ENCODE measurements at regions not wholly inside any gene's neighbourhood (a gene's known extent, or its start where the extent isn't known, plus 50 kb on each side); places are given as distances from the start of the nearest gene placed in this dataset.

DNA sequence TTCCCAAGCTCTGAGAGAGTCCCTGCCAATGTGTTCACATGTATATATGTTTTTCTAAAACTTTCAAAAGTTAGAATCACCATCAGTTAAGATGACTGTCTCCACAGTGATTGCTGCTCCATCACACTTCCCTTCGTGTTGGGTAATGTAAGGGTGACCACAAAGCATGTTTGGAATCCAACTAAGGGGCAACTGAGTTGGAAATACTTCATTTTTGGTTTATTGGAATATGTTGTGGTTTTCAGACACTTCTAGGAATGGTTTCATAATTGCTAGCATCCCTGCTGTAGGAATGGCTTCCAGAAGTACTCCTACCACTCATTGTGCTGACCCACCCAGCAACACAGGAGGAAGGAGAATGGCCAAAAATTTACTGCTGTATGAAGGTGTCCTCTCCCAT, 212.5 kb upstream of the GULP1 start:
- TF ChIP-seq, protein P1, sequence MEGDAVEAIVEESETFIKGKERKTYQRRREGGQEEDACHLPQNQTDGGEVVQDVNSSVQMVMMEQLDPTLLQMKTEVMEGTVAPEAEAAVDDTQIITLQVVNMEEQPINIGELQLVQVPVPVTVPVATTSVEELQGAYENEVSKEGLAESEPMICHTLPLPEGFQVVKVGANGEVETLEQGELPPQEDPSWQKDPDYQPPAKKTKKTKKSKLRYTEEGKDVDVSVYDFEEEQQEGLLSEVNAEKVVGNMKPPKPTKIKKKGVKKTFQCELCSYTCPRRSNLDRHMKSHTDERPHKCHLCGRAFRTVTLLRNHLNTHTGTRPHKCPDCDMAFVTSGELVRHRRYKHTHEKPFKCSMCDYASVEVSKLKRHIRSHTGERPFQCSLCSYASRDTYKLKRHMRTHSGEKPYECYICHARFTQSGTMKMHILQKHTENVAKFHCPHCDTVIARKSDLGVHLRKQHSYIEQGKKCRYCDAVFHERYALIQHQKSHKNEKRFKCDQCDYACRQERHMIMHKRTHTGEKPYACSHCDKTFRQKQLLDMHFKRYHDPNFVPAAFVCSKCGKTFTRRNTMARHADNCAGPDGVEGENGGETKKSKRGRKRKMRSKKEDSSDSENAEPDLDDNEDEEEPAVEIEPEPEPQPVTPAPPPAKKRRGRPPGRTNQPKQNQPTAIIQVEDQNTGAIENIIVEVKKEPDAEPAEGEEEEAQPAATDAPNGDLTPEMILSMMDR (IDR thresholded peaks at IDR 0.05; ENCODE audit: low read depth, low read length) = no peak
- TF ChIP-seq MAX (IDR thresholded peaks at IDR 0.05; ENCODE audit: low read depth, low read length) (no peak), POLR2A (IDR thresholded peaks at IDR 0.05; ENCODE audit: extremely low read depth, insufficient read length) (no peak), MYC (IDR thresholded peaks at IDR 0.05; ENCODE audit: low read depth, low read length) (no peak)

Data from NB4 (cell line).